Glutamatergic neuron (in vitro differentiated cells): ENCODE measurements at regions not wholly inside any gene's neighbourhood (a gene's known extent, or its start where the extent isn't known, plus 50 kb on each side); places are given as distances from the start of the nearest gene placed in this dataset.

Source experiments
- DNase-seq: peaks from one replicate; pipeline ENCODE4 v3.0.0; 2022
- H3K27ac Mint-ChIP-seq: one replicate; pipeline ENCODE4 v1.8.0; 2020; ENCODE audit warnings: mild to moderate bottlenecking, mixed read lengths, inconsistent platforms; ENCODE audit not compliant: unreplicated experiment
- H3K27me3 Mint-ChIP-seq: one replicate; pipeline ENCODE4 v1.8.0; 2020; ENCODE audit warnings: mild to moderate bottlenecking, moderate library complexity, mixed read lengths, inconsistent platforms; ENCODE audit not compliant: unreplicated experiment
- H3K36me3 Mint-ChIP-seq: one replicate; pipeline ENCODE4 v1.8.0; 2020; ENCODE audit warnings: mild to moderate bottlenecking, mixed read lengths, inconsistent platforms; ENCODE audit not compliant: unreplicated experiment
- H3K4me1 Mint-ChIP-seq: one replicate; pipeline ENCODE4 v1.8.0; 2020; ENCODE audit warnings: mild to moderate bottlenecking, low read depth, mixed read lengths, inconsistent platforms; ENCODE audit not compliant: unreplicated experiment
- H3K4me3 Mint-ChIP-seq: one replicate; pipeline ENCODE4 v1.8.0; 2020; ENCODE audit warnings: mild to moderate bottlenecking, mixed read lengths, inconsistent platforms; ENCODE audit not compliant: unreplicated experiment
- H3K9me3 Mint-ChIP-seq: one replicate; pipeline ENCODE4 v1.8.0; 2020; ENCODE audit warnings: mild to moderate bottlenecking, moderate library complexity, mixed read lengths, inconsistent platforms; ENCODE audit not compliant: unreplicated experiment
- TF ChIP-seq, protein P1 (sequence below): fragments of 200-600 bp; sonication (generic); IDR thresholded peaks from one replicate; pipeline ENCODE4 v1.5.0; 2021; ENCODE audit not compliant: partially characterized antibody, unreplicated experiment

DNA sequence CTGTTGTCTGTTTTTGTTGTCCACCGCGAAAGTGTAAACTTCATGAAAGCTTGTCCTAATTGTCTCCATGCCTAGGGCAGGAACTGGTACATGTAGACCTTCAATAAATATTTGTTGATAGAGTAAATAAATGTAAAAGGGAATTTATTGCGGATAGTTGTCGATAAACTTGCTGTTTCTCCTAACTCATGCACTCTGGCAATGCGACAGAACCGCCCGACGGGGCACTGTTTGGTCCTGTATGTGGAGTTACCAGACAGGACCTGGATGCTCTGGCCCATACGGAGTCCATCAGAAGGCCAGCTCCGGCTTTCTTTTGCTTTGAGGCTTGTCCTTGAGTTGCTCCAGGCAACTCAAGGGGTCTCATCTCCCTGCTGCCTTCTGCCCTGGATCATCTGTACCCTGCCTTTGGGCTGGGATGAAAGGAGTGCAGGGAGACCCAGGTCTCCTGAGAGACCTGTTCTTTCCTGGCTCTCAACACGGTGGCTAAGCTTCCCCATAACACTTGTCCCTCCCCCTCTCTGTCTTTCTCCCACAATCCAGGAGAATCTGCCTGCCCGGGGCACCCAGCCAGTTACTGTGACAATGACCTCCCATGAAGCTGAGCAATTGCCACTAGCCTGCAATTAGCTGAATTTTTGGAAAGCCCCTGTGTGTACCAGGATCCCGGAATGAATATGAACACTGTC lies 149.5 kb upstream of the PTCH1 start:
- TF ChIP-seq, protein P1, sequence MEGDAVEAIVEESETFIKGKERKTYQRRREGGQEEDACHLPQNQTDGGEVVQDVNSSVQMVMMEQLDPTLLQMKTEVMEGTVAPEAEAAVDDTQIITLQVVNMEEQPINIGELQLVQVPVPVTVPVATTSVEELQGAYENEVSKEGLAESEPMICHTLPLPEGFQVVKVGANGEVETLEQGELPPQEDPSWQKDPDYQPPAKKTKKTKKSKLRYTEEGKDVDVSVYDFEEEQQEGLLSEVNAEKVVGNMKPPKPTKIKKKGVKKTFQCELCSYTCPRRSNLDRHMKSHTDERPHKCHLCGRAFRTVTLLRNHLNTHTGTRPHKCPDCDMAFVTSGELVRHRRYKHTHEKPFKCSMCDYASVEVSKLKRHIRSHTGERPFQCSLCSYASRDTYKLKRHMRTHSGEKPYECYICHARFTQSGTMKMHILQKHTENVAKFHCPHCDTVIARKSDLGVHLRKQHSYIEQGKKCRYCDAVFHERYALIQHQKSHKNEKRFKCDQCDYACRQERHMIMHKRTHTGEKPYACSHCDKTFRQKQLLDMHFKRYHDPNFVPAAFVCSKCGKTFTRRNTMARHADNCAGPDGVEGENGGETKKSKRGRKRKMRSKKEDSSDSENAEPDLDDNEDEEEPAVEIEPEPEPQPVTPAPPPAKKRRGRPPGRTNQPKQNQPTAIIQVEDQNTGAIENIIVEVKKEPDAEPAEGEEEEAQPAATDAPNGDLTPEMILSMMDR, result no peak
- Mint-ChIP-seq H3K4me1 (peaks cover 28% of the 10 kb centered on the region), H3K36me3 (peaks cover 6% of the 10 kb centered on the region), H3K27ac (no peak overlapping the region), H3K4me3 (no peak overlapping the region), H3K27me3 (peaks cover 13% of the 10 kb centered on the region), H3K9me3 (peaks cover 8% of the 10 kb centered on the region)
- DNase-seq, result no peak

DNA sequence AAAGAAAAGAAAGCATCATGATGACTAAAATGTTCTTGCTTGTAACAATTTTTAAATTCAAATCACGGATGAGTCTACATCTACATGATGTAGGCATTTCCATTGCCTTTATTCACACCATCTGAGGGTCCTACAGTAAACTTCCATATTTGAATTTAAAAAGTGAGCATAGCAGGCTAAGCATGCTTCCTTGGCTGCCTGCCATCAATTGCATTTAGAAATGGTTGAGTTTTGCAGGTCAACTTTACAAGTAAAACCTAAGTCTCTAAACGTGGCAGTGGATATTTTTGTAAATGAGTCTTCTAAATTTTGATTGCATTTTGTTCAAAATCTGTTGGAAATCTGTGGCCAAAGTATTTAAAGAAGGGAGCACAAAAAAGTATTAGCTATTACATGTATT lies 136.5 kb upstream of the PTCH1 start:
- H3K27me3 Mint-ChIP-seq, result peaks cover 2% of the 10 kb centered on the region
- no peaks in the 10 kb centered on the region for H3K4me1 Mint-ChIP-seq
- H3K9me3 Mint-ChIP-seq, result no peaks in the 10 kb centered on the region
- H3K27ac Mint-ChIP-seq, result no peak overlapping the region
- TF ChIP-seq, protein P1, result no peak
- DNase-seq, result no peak
- no peaks in the 10 kb centered on the region for H3K36me3 Mint-ChIP-seq
- no peak overlapping the region for H3K4me3 Mint-ChIP-seq

DNA sequence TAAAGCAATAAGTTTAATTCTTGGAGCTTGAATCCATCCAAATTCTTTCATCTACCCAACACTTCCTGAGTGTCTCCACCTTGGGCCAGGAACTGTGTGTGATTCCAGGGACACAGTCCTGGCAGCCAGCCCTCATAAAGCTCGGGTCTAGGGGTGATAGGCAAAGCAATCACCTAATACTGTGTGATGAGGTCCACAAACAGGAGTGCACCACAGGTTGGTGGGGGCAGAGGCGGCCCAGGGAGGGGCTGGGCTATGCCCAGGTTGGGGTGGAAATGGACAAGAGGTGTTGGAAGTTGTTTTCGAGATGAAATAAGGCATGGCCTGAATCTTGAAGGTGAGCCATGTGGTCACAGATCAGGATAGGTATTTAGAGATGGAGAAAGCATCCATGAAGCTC lies 133.9 kb upstream of the PTCH1 start:
- no peak overlapping the region for H3K27ac Mint-ChIP-seq
- H3K9me3 Mint-ChIP-seq, result no peaks in the 10 kb centered on the region
- DNase-seq, result no peak
- no peaks in the 10 kb centered on the region for H3K4me1 Mint-ChIP-seq
- TF ChIP-seq, protein P1, result no peak
- H3K27me3 Mint-ChIP-seq, result peaks cover 2% of the 10 kb centered on the region
- H3K4me3 Mint-ChIP-seq, result no peak overlapping the region
- H3K36me3 Mint-ChIP-seq, result no peaks in the 10 kb centered on the region

DNA sequence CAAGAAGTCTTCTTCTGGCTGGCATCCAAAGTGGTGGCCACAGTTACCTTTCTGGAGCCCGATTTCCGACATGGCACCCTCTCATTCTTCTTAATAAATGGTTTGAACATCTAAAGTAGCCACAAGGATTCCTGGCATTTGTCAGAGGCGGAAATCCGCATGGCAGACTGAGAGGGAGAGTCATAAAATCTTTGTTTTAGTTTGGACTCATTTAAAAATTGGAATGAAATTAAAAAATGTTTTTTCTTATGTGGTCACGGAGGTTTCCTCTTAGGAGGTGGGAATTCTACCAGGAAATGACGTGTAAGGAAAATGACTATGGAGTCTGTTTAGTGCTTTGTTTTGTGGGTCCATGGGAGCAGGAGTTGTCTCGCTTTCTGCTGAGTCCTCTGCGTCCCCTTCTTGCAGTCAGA lies 133.0 kb upstream of the PTCH1 start:
- Mint-ChIP-seq H3K27me3 (peaks cover 3% of the 10 kb centered on the region), H3K4me3 (no peak overlapping the region), H3K4me1 (no peaks in the 10 kb centered on the region), H3K27ac (no peak overlapping the region), H3K9me3 (no peaks in the 10 kb centered on the region), H3K36me3 (no peaks in the 10 kb centered on the region)
- TF ChIP-seq, protein P1, result no peak
- no peak for DNase-seq

DNA sequence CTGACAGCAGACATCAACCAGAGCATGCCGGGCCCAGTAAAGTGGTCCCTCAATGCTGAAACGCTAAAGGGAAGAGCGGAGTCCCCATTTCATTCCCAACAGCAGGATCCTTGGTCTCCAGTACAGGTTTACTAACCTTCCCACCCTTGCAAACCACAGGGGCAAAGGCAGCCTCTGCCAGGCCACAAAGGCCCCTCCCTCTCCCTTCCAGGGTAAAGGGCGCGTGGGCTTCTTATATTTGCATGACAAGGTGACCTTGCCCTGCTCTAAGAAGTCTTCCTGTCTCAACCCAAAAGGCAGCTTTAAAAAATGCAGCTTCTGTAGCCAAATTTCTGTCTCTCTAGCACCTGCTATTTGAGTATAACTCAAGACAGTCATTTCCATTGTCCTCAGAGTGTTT lies 131.5 kb upstream of the PTCH1 start:
- H3K4me1 Mint-ChIP-seq, result no peaks in the 10 kb centered on the region
- H3K36me3 Mint-ChIP-seq, result no peaks in the 10 kb centered on the region
- H3K27ac Mint-ChIP-seq, result no peak overlapping the region
- H3K4me3 Mint-ChIP-seq, result no peak overlapping the region
- TF ChIP-seq, protein P1, result no peak
- H3K27me3 Mint-ChIP-seq, result peaks cover 3% of the 10 kb centered on the region
- DNase-seq, result no peak
- no peaks in the 10 kb centered on the region for H3K9me3 Mint-ChIP-seq
